Non-pigmented ciliary epithelial cell (primary cell): ENCODE measurements at regions not wholly inside any gene's neighbourhood (a gene's known extent, or its start where the extent isn't known, plus 50 kb on each side); places are given as distances from the start of the nearest gene placed in this dataset.

ENCODE experiments used
- DNase-seq: peaks from one replicate; pipeline ENCODE4 v3.0.0-alpha.2; 2010; ENCODE audit warnings: low read depth

- DNase-seq, result no peak
Measured at GRCh38 chr6:144729502-144729901, 444.4 kb downstream of the UTRN start.

- no peak for DNase-seq
Measured at GRCh38 chr6:144730088-144730645, 445.0 kb downstream of the UTRN start.

DNA sequence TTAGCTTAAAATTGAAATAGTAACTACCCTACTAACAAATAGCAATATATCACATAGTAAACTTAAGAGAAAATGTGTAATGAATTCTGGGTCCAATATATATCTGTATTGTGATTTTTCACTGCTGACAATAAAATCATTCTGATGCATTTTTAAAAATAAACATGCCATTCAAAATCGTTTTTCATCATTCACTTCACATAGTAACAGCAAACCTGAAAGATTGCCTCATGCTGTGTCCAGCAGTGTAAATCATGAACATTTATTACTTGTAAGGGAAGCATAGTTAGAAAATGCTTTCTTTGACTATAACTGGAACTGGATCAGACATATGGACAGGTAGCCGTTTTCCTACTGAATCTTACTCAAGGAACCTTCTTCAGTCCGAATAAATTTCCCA lies 446.1 kb downstream of the UTRN start:
- no peak for DNase-seq

DNA sequence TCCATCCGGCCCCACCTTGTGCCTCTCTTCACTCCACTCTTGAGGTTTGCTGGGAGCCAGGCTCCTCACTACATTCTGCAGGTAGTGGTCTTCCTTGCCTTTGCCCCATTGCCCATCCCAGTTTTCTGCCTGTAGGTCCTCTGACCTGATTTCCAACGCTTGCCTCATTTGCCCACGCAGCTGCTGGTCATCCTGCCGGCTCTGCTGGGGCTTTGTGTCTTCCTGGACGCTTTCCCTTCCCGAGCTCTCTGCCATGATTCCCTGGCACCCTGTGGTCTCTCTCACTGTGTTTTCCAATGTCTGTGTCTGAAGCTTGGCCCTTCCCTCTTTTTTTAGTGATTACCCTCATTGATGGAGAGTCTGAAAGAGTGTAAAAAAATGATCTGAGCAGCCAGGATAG lies 451.6 kb downstream of the UTRN start:
- no peak for DNase-seq

DNA sequence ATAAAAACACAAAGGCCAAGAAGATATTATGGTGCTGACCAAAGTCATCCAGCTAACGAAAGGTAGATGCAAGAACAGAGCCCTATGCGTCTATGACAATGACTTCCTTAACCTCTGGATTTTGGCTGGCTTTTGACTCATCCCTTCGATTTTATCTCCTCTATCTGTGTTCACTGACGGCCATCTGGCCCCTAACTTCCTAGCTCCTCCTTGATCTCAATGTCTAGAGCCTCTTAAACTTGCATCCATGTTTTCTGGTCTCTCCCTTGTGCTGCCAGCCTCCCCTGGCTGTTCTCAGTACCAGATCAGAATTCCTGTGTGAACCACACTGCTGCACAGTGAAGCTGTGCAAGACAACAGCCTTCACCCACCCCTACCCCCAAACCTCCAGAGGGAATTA lies 452.9 kb downstream of the UTRN start:
- DNase-seq, result no peak

DNA sequence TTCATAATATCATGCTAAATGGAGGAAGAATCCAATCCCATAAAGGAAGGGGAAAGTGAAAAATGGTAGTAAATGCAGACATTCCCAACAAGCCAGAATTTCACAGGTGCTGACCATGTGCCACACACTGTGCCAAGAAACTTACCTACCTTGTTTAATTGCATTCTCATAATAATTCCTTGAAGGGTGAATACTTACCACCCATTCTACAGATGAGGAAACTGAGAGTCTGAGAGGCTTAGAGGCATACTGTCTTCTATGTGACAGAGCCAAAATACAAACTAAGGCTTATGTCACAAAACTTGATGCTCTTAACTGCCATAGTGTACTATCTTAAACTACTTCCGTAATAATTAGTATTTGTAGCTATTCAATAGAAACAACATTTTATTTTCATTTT lies 454.7 kb downstream of the UTRN start:
- no peak for DNase-seq

DNA sequence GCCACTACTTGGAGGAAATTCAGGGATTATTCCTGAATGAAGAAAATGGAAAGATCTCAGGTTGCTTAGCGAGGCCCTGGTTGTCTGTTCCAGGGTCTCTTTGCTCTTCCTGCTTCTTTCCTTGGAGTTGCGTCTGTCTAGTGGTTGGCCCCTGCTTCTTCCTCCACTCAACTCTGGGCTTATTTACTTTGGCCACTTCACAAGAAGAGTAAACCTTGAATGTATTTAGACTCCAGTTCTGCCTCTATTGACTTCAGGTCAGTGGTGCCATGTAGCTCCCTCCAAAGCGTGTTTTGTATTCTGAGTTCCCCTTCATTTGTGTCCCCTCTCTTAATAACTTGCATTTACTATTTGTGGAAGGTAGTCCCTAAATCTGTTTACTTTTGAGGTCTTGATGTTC lies 456.5 kb downstream of the UTRN start:
- DNase-seq, result no peak

- no peak for DNase-seq
Measured at GRCh38 chr6:144742779-144743178, 457.6 kb downstream of the UTRN start.

DNA sequence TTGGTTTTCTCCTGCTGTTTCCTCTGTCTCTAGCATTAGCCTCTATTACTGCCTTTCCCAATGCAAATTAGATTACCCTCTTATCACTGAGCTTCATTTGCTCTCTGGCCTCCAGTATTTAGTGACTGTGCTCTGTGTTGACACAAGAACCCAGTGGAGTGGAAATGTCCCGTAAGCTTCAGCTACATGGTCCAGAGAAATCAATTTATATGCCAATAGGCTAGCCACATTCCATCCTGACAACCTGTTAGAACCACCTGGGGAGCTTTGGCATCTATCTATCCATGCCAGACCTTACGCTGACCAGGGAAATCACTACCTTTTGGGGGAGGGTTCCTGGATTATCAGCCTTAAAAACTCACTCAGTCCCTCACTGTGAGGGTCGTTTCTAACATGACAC lies 459.6 kb downstream of the UTRN start:
- DNase-seq, result no peak

- no peak for DNase-seq
Measured at GRCh38 chr6:144745439-144745838, 460.3 kb downstream of the UTRN start.

- DNase-seq, result no peak
Measured at GRCh38 chr6:144746902-144747469, 461.9 kb downstream of the UTRN start.

DNA sequence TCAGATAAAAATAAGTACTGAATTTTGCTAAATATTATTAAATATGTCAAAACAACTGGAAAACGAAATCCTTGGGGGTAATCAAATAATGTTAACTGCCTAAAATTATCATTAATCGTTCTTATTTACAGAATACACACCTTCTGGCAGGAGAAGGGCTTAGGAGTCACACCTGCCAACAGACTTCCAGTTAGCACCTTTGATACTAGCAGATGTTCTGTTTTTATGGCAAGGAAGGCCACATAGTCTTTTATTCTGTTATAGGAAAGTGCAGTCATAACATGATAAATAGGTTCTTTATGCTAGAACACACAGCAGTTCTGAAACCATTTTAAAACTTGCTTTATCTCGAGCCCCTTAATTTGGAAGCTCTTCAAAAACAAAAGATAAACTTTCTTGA lies 464.1 kb downstream of the UTRN start:
- no peak for DNase-seq

DNA sequence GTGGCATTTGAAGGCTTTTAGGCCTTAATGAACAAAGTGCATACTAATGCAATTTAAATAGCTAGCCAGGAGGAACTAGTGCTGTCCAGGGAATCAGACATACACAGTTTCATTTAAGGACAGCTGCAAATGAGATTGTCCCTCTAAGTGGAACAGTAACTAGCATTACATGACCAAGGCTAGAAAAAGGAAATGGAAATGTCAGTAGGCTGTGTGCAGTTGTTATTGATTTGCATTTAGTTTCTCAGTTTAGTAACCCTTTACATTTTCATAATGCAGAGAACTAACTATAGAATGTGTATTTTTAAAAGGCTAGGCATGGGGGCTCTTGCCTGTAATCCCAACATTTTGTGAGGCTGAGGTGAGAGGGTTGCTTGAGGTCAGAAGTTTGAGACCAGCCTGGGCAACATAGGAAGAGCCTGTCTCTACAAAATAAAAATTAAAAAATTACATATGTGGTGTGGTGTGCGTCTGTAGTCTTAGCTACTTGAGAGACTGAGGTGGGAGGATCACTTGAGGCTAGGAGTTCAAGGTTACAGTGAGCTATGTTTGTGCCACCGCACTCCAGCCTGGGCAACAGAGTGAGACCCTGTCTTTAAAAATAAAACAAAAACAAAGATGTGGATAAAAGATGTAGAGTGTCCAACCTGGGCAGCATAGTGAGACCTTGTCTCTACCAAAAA lies 468.0 kb downstream of the UTRN start:
- DNase-seq, result no peak

DNA sequence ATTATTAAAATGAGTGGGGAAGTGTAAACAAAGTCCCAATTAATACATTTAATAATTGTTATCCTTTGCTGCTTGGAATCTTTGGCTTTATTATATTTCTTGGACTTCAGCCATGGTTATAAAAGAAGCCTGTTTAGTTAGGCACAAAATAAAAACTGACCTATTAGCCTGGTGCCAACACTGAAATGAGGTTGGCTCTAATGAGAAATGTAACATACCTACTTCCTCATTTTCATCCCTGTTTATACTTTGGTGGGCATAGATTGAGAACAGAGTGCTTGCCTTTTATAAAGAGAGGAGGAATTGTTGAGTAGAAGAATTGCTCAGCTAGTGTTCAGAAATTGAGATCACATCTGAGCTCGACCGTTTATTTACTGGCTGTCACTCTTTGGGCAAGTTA lies 471.3 kb downstream of the UTRN start:
- no peak for DNase-seq

DNA sequence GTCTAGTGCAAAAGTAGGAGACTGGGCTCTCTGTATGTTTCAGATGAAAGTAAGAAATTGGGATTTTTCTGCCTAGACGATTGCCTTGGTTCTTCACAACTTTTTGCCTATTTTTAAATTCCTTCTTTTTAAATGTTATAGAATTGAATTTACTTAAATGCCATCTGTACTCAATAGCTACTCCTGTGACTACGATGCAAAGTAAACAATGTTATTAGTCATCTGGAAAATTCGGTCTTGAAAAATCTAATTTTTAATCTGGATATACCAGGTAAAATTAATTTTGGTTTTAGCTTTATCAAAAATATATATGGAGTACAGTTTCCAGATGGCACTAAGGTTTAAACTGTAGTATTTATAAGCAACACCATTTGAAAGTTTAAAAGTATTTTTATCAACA lies 472.2 kb downstream of the UTRN start:
- DNase-seq, result no peak

GRCh38 chr6:144757730-144758129 lies 472.6 kb downstream of the UTRN start:
- no peak for DNase-seq

- peak; percentile 5 for DNase-seq
Measured at GRCh38 chr6:144758602-144759001, 473.5 kb downstream of the UTRN start.

- DNase-seq, result no peak
Measured at GRCh38 chr6:144762469-144762868, 477.3 kb downstream of the UTRN start.

GRCh38 chr6:144767051-144767450 lies 481.9 kb downstream of the UTRN start:
- no peak for DNase-seq

DNA sequence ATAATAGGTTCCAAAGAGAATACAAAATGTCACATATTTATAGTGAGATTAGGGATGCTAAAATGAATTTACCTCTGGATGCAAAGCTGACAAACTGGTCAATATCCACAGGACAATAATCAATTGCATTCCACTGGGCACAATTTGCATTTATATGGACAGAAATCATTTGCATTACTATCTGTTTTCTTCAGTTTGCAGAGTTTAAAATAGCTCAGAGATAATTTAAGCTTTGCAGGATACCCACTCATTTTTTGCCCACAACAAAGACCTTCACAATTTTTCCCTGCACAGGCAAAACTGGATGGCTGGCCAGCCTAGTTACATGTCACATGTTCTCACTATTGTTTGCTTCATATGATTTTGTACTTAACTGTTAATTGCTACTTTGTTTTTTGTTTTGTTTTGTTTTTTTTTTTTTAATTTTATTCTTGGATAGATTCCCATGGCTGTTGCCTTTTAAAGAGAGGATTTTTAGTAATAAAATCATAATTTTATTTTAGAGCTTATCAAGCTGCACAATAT lies 483.5 kb downstream of the UTRN start:
- no peak for DNase-seq

DNA sequence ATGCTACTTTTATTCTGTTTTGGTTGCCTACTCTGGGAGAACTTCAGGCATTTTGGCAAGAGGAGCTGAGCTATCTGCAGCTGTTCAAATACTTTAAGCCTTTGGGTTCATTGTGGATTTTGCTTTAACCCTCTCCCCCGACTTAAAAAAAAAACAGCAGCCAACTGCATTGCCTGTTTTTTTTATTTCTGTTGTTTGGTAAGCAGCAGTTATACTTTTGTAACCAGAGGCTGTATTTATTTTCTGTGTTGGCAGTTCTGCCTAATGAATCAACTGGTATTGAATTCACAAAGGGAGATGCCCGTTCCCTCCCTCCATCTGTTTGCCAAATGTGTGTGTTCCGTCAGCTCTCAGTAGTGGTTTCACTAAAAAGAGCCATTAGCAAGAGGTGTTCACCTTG lies 484.0 kb downstream of the UTRN start:
- DNase-seq, result no peak

- no peak for DNase-seq
Measured at GRCh38 chr6:144776031-144776819, 491.1 kb downstream of the UTRN start.

DNA sequence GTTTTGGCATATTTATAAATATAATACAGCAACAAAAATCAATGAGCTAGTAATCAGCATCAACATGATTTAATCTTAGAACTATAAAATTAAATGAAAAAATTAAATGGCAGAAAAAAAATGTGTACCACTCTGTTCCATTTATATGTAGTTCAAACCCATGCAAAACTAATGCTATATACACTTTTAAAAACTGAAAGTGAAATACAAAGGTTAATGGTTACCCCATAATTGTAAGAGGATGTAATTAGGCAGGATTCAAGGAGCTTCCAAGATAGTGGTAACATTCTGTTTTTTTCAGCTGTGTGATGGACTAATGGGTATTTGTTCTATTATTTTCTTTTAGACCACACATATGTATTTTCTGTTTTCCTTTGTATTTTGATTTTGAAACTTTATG lies 492.1 kb downstream of the UTRN start:
- DNase-seq, result no peak
